Spleen (tissue), 11 donors: ENCODE measurements at regions not wholly inside any gene's neighbourhood (a gene's known extent, or its start where the extent isn't known, plus 50 kb on each side); places are given as distances from the start of the nearest gene placed in this dataset.

ENCODE experiments used
- DNase-seq: peaks from one replicate; pipeline ENCODE4 v3.0.0-alpha.2; 2020
- H3K27ac ChIP-seq, 8 donors: fragments of 200-600 bp; sonication (generic) in 7 of 8; 1 replicate in 4 of 8; 2 replicates in 4 of 8; pipeline versions ENCODE4 v1.5.0 to v1.8.0; 2016 to 2021; ENCODE audit warnings: inconsistent platforms in 4 of 8, mild to moderate bottlenecking in 4 of 8, moderate library complexity in 1 of 8
- H3K27me3 ChIP-seq, 7 donors: fragments of 200-600 bp; sonication (generic) in 6 of 7; replicated peaks in 1 of 7; 1 replicate in 4 of 7; 2 replicates in 3 of 7; pipeline versions ENCODE4 v1.5.0 to v1.8.0; 2016 to 2021; ENCODE audit warnings: inconsistent platforms in 3 of 7, mild to moderate bottlenecking in 1 of 7
- H3K36me3 ChIP-seq, 6 donors: fragments of 200-600 bp; sonication (generic) in 5 of 6; 1 replicate in 4 of 6; 2 replicates in 2 of 6; pipeline versions ENCODE4 v1.5.0 to v1.8.0; 2016 to 2021; ENCODE audit warnings: inconsistent platforms in 2 of 6
- H3K4me1 ChIP-seq, 6 donors: fragments of 200-600 bp; sonication (generic) in 5 of 6; 1 replicate in 3 of 6; 2 replicates in 3 of 6; pipeline versions ENCODE4 v1.5.0 to v1.8.0; 2016 to 2021; ENCODE audit warnings: inconsistent platforms in 3 of 6
- H3K4me3 ChIP-seq, 8 donors: fragments of 200-600 bp; sonication (generic) in 7 of 8; 1 replicate in 4 of 8; 2 replicates in 4 of 8; pipeline versions ENCODE4 v1.5.0 to v1.8.0; 2016 to 2021; ENCODE audit warnings: inconsistent platforms in 4 of 8, mild to moderate bottlenecking in 4 of 8, moderate library complexity in 2 of 8
- H3K9me3 ChIP-seq, 8 donors: fragments of 200-600 bp; sonication (generic) in 7 of 8; 1 replicate in 4 of 8; 2 replicates in 4 of 8; pipeline versions ENCODE4 v1.5.0 to v1.8.0; 2016 to 2021; ENCODE audit warnings: inconsistent platforms in 4 of 8
- CTCF ChIP-seq, 11 experiments: fragments of 200-600 bp in 7 of 11; fragments of 450-650 bp in 4 of 11; sonication (generic) in 4 of 11; IDR thresholded peaks in 8 of 11; conservative IDR thresholded peaks in 3 of 11; 1 replicate in 7 of 11; 2 replicates in 4 of 11; pipeline versions ENCODE4 v1.4.0 to v1.8.0; 2016 to 2021; ENCODE audit warnings: antibody characterized with exemption in 11 of 11, inconsistent platforms in 4 of 11, mild to moderate bottlenecking in 1 of 11
- POLR2A ChIP-seq, 3 donors: fragments of 450-650 bp; IDR thresholded peaks; one replicate each; pipeline ENCODE4 v1.5.1; 2017; ENCODE audit warnings: antibody characterized with exemption in 3 of 3, mild to moderate bottlenecking in 1 of 3
- POLR2AphosphoS5 ChIP-seq, 3 donors: sonication (generic); formaldehyde crosslinking; IDR thresholded peaks; one replicate each; pipeline ENCODE4 v1.5.1; 2017; ENCODE audit warnings: antibody characterized with exemption in 3 of 3
- WGBS, 5 donors: extraction: QIAGEN DNeasy Blood & Tissue Kit in 3 of 5; methylation state at CpG; one replicate each; pipeline versions ENCODE4 v1.1.5 to v1.1.7; 2013 to 2018; 5-methylcytosine and 5-hydroxymethylcytosine counted together
- intact Hi-C: fragments of 100-400 bp; cut with DNase I; formaldehyde crosslinking; loops from one replicate; pipeline ENCODE4 v1.15.0; 2023; ENCODE audit warnings: low total_unique reads
- donor health status: healthy with polysubstance abuse.
- donor health status: DM: no; HTN: no; CAD: no; lungs with moderate emphysema.
- donor health status: DM: no; HTN: no; CAD: no.
- donor health status: Bipolar disorder and iron deficiency.
- donor health status: healthy.
- donor health status: DM: no; HTN: no; CAD: no.
- donor health status: DM: yes; HTN: yes; CAD: no.

DNA sequence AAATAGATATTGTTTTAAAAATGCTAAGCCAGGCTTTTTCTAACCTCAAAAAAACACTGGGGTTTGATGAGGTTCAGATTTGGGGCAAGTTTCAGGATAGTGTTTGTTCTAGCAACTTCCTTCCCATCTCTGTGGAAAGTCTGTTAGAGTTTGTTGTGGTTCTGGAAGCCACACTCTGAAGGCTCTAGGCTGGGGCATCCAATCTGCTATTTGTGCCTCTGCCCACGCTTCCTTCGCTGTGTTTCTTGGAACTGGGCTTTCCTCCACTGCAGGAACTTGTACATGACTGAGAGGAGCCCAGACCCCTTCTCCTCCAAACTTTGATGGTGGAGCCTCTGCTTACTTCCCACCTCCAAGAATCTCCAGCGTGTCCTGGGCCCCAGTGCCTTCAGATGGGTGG lies 108.5 kb upstream of the SLC25A13 start:
- Histone ChIP-seq H3K27ac (no peak overlapping the region), H3K4me3 (no peak overlapping the region), H3K4me1 (no peaks in the 10 kb centered on the region), H3K9me3 (no peaks in the 10 kb centered on the region), H3K27me3 (no peaks in the 10 kb centered on the region), H3K36me3 (no peaks in the 10 kb centered on the region)
- no peak for DNase-seq
- intact Hi-C loops: no loop called here
- 53 to 72% (median 57%) methylated on average over 3 of the region's 3 CpGs for WGBS, 5 donors
- TF ChIP-seq POLR2A (IDR thresholded peaks at IDR 0.05) (no peak), CTCF (IDR thresholded peaks at IDR 0.05 in 8 of 11, conservative IDR thresholded peaks at IDR 0.05 in 3 of 11) (no peak), POLR2AphosphoS5 (IDR thresholded peaks at IDR 0.05) (no peak)

GRCh38 chr7:96427143-96427542 lies 105.2 kb upstream of the SLC25A13 start:
- Histone ChIP-seq H3K9me3 (no peaks in the 10 kb centered on the region), H3K36me3 (no peaks in the 10 kb centered on the region), H3K4me3 (no peak overlapping the region), H3K4me1 (no peaks in the 10 kb centered on the region), H3K27ac (no peak overlapping the region), H3K27me3 (no peaks in the 10 kb centered on the region)
- intact Hi-C loops: no loop called here
- WGBS, 5 donors: 87 to 94% (median 92%) methylated on average over 4 of the region's 4 CpGs
- no peak for DNase-seq
- TF ChIP-seq POLR2AphosphoS5 (IDR thresholded peaks at IDR 0.05) (no peak), CTCF (IDR thresholded peaks at IDR 0.05 in 8 of 11, conservative IDR thresholded peaks at IDR 0.05 in 3 of 11) (no peak), POLR2A (IDR thresholded peaks at IDR 0.05) (no peak)

DNA sequence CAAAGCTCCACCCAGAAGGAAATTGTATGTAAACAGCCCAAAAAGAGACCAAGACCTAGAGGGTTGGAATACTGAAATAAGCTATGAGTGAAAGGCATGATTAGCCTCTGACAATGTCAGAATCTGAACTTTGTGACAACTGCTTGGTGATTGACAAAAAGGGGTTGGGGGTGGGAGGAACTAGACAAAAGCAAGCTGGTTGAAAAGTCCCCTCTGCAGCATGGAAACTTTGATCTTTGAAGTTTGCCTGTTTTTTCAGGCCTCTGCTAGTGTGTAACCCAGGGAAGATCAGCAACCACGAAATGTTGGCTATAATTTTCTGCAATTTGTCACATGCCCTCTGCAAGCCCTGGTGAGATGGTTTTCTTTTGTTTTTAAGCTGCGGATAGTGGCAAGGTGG lies 104.8 kb upstream of the SLC25A13 start:
- Histone ChIP-seq H3K27me3 (no peaks in the 10 kb centered on the region), H3K27ac (no peak overlapping the region), H3K36me3 (no peaks in the 10 kb centered on the region), H3K4me1 (no peaks in the 10 kb centered on the region), H3K9me3 (no peaks in the 10 kb centered on the region), H3K4me3 (no peak overlapping the region)
- TF ChIP-seq POLR2AphosphoS5 (IDR thresholded peaks at IDR 0.05) (no peak), CTCF (IDR thresholded peaks at IDR 0.05 in 8 of 11, conservative IDR thresholded peaks at IDR 0.05 in 3 of 11) (no peak), POLR2A (IDR thresholded peaks at IDR 0.05) (no peak)
- 74 to 86% (median 80%) methylated on average over 2 of the region's 2 CpGs for WGBS, 5 donors
- DNase-seq: no peak
- intact Hi-C loops: no loop called here

- Histone ChIP-seq H3K27ac (no peak overlapping the region), H3K4me3 (no peak overlapping the region), H3K36me3 (no peaks in the 10 kb centered on the region), H3K9me3 (no peaks in the 10 kb centered on the region), H3K4me1 (no peaks in the 10 kb centered on the region), H3K27me3 (no peaks in the 10 kb centered on the region)
- 75 to 86% (median 81%) methylated on average over 3 of the region's 3 CpGs for WGBS, 5 donors
- TF ChIP-seq POLR2A (IDR thresholded peaks at IDR 0.05): no peak
- no peak for DNase-seq
- intact Hi-C loops: no loop called here
These were observed 104.1 kb upstream of the SLC25A13 start for GRCh38 chr7:96426027-96426426.

- Histone ChIP-seq H3K9me3 (no peaks in the 10 kb centered on the region), H3K4me3 (no peak overlapping the region), H3K36me3 (no peaks in the 10 kb centered on the region), H3K27ac (no peak overlapping the region), H3K27me3 (no peaks in the 10 kb centered on the region), H3K4me1 (no peaks in the 10 kb centered on the region)
- DNase-seq: no peak
- TF ChIP-seq POLR2AphosphoS5 (IDR thresholded peaks at IDR 0.05) (no peak), POLR2A (IDR thresholded peaks at IDR 0.05) (no peak), CTCF (IDR thresholded peaks at IDR 0.05 in 8 of 11, conservative IDR thresholded peaks at IDR 0.05 in 3 of 11) (no peak)
- intact Hi-C loops: no loop called here
- WGBS, 5 donors: 75 to 88% (median 80%) methylated on average over 1 of the region's 1 CpG
These were observed 102.5 kb upstream of the SLC25A13 start for GRCh38 chr7:96424411-96424810.
